H9 (cell line): ENCODE measurements at regions not wholly inside any gene's neighbourhood (a gene's known extent, or its start where the extent isn't known, plus 50 kb on each side); places are given as distances from the start of the nearest gene placed in this dataset.

Experiments used
- DNase-seq: peaks from one replicate; pipeline ENCODE4 v3.0.0-alpha.2; 2017
- H2AFZ ChIP-seq: one replicate; pipeline ENCODE4 v1.6.1; 2013; ENCODE audit warnings: mild to moderate bottlenecking, low read length, control low read depth, moderate library complexity
- H2AK5ac ChIP-seq: 2 replicates; pipeline ENCODE4 v1.6.1; 2013; ENCODE audit warnings: low read length, control low read depth, mixed read lengths; ENCODE audit not compliant: insufficient read length
- H2BK120ac ChIP-seq: one replicate; pipeline ENCODE4 v1.6.1; 2013; ENCODE audit warnings: low read depth, mild to moderate bottlenecking, low read length, control low read depth, inconsistent platforms; ENCODE audit not compliant: poor library complexity, severe bottlenecking
- H2BK12ac ChIP-seq: 2 replicates; pipeline ENCODE4 v1.6.1; 2013; ENCODE audit warnings: low read length, control low read depth, mixed read lengths, low read depth; ENCODE audit not compliant: insufficient read length
- H2BK15ac ChIP-seq: 2 replicates; pipeline ENCODE4 v1.6.1; 2013; ENCODE audit warnings: low read depth, low read length, control low read depth
- H2BK20ac ChIP-seq: one replicate; pipeline ENCODE4 v1.6.1; 2013; ENCODE audit warnings: low read depth, mild to moderate bottlenecking, low read length, control low read depth, inconsistent platforms; ENCODE audit not compliant: poor library complexity, severe bottlenecking
- H2BK5ac ChIP-seq: 2 replicates; pipeline ENCODE4 v1.6.1; 2013; ENCODE audit warnings: low read length, control low read depth, mixed read lengths; ENCODE audit not compliant: insufficient read length
- H3K14ac ChIP-seq: 2 replicates; pipeline ENCODE4 v1.6.1; 2013; ENCODE audit warnings: low read length, control low read depth; ENCODE audit not compliant: insufficient read depth
- H3K18ac ChIP-seq: 2 replicates; pipeline ENCODE4 v1.6.1; 2013; ENCODE audit warnings: low read depth, mild to moderate bottlenecking, mixed read lengths, low read length, control low read depth; ENCODE audit not compliant: insufficient read length
- H3K23ac ChIP-seq: 2 replicates; pipeline ENCODE4 v1.6.1; 2013; ENCODE audit warnings: low read length, control low read depth, mixed read lengths, low read depth; ENCODE audit not compliant: insufficient read length
- H3K23me2 ChIP-seq: 2 replicates; pipeline ENCODE4 v1.6.1; 2013; ENCODE audit warnings: low read depth, mild to moderate bottlenecking, mixed read lengths, low read length, control low read depth; ENCODE audit not compliant: insufficient read length, poor library complexity, severe bottlenecking
- H3K27ac ChIP-seq: 2 replicates; pipeline ENCODE4 v1.5.1; 2013; ENCODE audit warnings: low read length, control low read depth, mixed read lengths, low read depth; ENCODE audit not compliant: insufficient read length
- H3K27me3 ChIP-seq: 2 replicates; pipeline ENCODE4 v1.6.1; 2013; ENCODE audit warnings: low read length, control low read depth, inconsistent platforms; ENCODE audit not compliant: insufficient read depth
- H3K4ac ChIP-seq: 2 replicates; pipeline ENCODE4 v1.6.1; 2013; ENCODE audit warnings: low read depth, mild to moderate bottlenecking, control low read depth, inconsistent platforms, low read length, moderate library complexity
- H3K4me1 ChIP-seq: 2 replicates; pipeline ENCODE4 v1.6.1; 2013; ENCODE audit warnings: low read length, control low read depth, inconsistent platforms; ENCODE audit not compliant: insufficient read depth
- H3K4me2 ChIP-seq: 2 replicates; pipeline ENCODE4 v1.6.1; 2013; ENCODE audit warnings: low read length, control low read depth, mixed read lengths; ENCODE audit not compliant: insufficient read length, insufficient read depth
- H3K56ac ChIP-seq: 2 replicates; pipeline ENCODE4 v1.6.1; 2013; ENCODE audit warnings: low read depth, mild to moderate bottlenecking, mixed read lengths, low read length, control low read depth; ENCODE audit not compliant: insufficient read length
- H3K79me1 ChIP-seq: 2 replicates; pipeline ENCODE4 v1.6.1; 2013; ENCODE audit warnings: low read depth, mild to moderate bottlenecking, moderate library complexity, low read length, control low read depth, inconsistent platforms; ENCODE audit not compliant: insufficient read depth, poor library complexity, severe bottlenecking
- H3K79me2 ChIP-seq: 2 replicates; pipeline ENCODE4 v1.6.1; 2013; ENCODE audit warnings: low read length, control low read depth, inconsistent platforms; ENCODE audit not compliant: insufficient read depth
- H3K9ac ChIP-seq: 2 replicates; pipeline ENCODE4 v1.6.1; 2013; ENCODE audit warnings: low read length, control low read depth, mixed read lengths; ENCODE audit not compliant: insufficient read length; ENCODE audit errors: extremely low read depth
- H3K9me3 ChIP-seq: one replicate; pipeline ENCODE4 v1.6.1; 2013; ENCODE audit warnings: low read depth, low read length, inconsistent platforms; ENCODE audit not compliant: control insufficient read depth
- H3T11ph ChIP-seq: one replicate; pipeline ENCODE4 v1.6.1; 2013; ENCODE audit warnings: mild to moderate bottlenecking, low read length, control low read depth, inconsistent platforms
- H4K20me1 ChIP-seq: one replicate; pipeline ENCODE4 v1.6.1; 2013; ENCODE audit not compliant: control insufficient read depth, insufficient read length, insufficient read depth
- H4K5ac ChIP-seq: 2 replicates; pipeline ENCODE4 v1.6.1; 2013; ENCODE audit warnings: low read depth, mild to moderate bottlenecking, mixed read lengths, low read length, control low read depth; ENCODE audit not compliant: insufficient read length
- H4K8ac ChIP-seq: replicated peaks from 2 replicates; pipeline ENCODE4 v1.6.1; 2013; ENCODE audit warnings: low read length, control low read depth, mixed read lengths, low read depth; ENCODE audit not compliant: insufficient read length
- H4K91ac ChIP-seq: 2 replicates; pipeline ENCODE4 v1.6.1; 2013; ENCODE audit warnings: low read depth, mild to moderate bottlenecking, moderate library complexity, mixed read lengths, low read length, control low read depth; ENCODE audit not compliant: insufficient read length
- H3K27ac Mint-ChIP-seq, 3 experiments: 2 replicates in 2 of 3; 3 replicates in 1 of 3; pipeline ENCODE4 v1.8.0; 2020 to 2021; ENCODE audit warnings: mixed read lengths in 3 of 3, mild to moderate bottlenecking in 1 of 3, moderate library complexity in 1 of 3
- H3K27me3 Mint-ChIP-seq: 2 replicates; pipeline ENCODE4 v1.8.0; 2021; ENCODE audit warnings: low read depth, mild to moderate bottlenecking, moderate library complexity, mixed read lengths
- H3K36me3 Mint-ChIP-seq, 3 experiments: 2 replicates in 2 of 3; 3 replicates in 1 of 3; pipeline ENCODE4 v1.8.0; 2020 to 2021; ENCODE audit warnings: low read depth in 3 of 3, mixed read lengths in 3 of 3; ENCODE audit not compliant: insufficient read depth in 1 of 3
- H3K4me1 Mint-ChIP-seq, 2 experiments: 2 replicates each; pipeline ENCODE4 v1.8.0; 2020; ENCODE audit warnings: mixed read lengths in 2 of 2
- H3K4me3 Mint-ChIP-seq, 2 experiments: 2 replicates in 1 of 2; 3 replicates in 1 of 2; pipeline ENCODE4 v1.8.0; 2020 to 2021; ENCODE audit warnings: mild to moderate bottlenecking in 2 of 2, mixed read lengths in 2 of 2, moderate library complexity in 1 of 2
- H3K9me3 Mint-ChIP-seq, 2 experiments: 2 replicates in 1 of 2; 3 replicates in 1 of 2; pipeline ENCODE4 v1.8.0; 2020; ENCODE audit warnings: mild to moderate bottlenecking in 2 of 2, mixed read lengths in 2 of 2, moderate library complexity in 1 of 2
- whole genome bisulfite sequencing: extraction: QIAGEN DNeasy Blood & Tissue Kit; methylation state at CpG from one replicate; pipeline ENCODE4 v1.1.7; 2013; ENCODE audit warnings: missing lambda C conversion rate, low lambda C conversion rate, mixed read lengths; ENCODE audit not compliant: insufficient read length; ENCODE audit errors: extremely low coverage; 5-methylcytosine and 5-hydroxymethylcytosine counted together
- TF ChIP-seq, protein P1 (sequence below): fragments of 200-600 bp; sonication (generic); conservative IDR thresholded peaks from 3 replicates; pipeline ENCODE4 v1.8.0; 2021; ENCODE audit warnings: antibody characterized with exemption, mild to moderate bottlenecking

- H3T11ph ChIP-seq = no peak overlapping the region
- no peaks in the 10 kb centered on the region for H3K9me3 ChIP-seq
- H3K9ac ChIP-seq = no peak overlapping the region
- H3K14ac ChIP-seq = no peak overlapping the region
- no peak overlapping the region for H3K27ac ChIP-seq
- H3K23me2 ChIP-seq = no peaks in the 10 kb centered on the region
- H4K8ac ChIP-seq = no peak overlapping the region
- no peak overlapping the region for H2AFZ ChIP-seq
- H2BK5ac ChIP-seq = no peak overlapping the region
- no peak overlapping the region for H3K18ac ChIP-seq
- no peak overlapping the region for H2BK15ac ChIP-seq
- Mint-ChIP-seq H3K9me3 (no peaks in the 10 kb centered on the region), H3K27ac (no peak overlapping the region), H3K36me3 (no peaks in the 10 kb centered on the region; a peak in 2 of 7 replicates), H3K4me1 (peaks cover 24 to 30% of the 10 kb centered on the region in 2 experiments), H3K27me3 (no peaks in the 10 kb centered on the region; the same call in 1 of the 2 replicates), H3K4me3 (no peak overlapping the region)
- no peak overlapping the region for H2BK20ac ChIP-seq
- no peak overlapping the region for H3K56ac ChIP-seq
- no peak overlapping the region for H4K91ac ChIP-seq
- no peak overlapping the region for H4K5ac ChIP-seq
- TF ChIP-seq, protein P1, sequence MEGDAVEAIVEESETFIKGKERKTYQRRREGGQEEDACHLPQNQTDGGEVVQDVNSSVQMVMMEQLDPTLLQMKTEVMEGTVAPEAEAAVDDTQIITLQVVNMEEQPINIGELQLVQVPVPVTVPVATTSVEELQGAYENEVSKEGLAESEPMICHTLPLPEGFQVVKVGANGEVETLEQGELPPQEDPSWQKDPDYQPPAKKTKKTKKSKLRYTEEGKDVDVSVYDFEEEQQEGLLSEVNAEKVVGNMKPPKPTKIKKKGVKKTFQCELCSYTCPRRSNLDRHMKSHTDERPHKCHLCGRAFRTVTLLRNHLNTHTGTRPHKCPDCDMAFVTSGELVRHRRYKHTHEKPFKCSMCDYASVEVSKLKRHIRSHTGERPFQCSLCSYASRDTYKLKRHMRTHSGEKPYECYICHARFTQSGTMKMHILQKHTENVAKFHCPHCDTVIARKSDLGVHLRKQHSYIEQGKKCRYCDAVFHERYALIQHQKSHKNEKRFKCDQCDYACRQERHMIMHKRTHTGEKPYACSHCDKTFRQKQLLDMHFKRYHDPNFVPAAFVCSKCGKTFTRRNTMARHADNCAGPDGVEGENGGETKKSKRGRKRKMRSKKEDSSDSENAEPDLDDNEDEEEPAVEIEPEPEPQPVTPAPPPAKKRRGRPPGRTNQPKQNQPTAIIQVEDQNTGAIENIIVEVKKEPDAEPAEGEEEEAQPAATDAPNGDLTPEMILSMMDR = no peak
- no peak overlapping the region for H3K4ac ChIP-seq
- no peaks in the 10 kb centered on the region for H4K20me1 ChIP-seq
- no peak for DNase-seq
- H3K79me1 ChIP-seq = no peaks in the 10 kb centered on the region
- H3K23ac ChIP-seq = no peak overlapping the region
- no peak overlapping the region for H2BK12ac ChIP-seq
- no peaks in the 10 kb centered on the region for H3K79me2 ChIP-seq
- no peak overlapping the region for H3K4me2 ChIP-seq
- WGBS = 100% methylated on average over 1 of the region's 6 CpGs
- peaks cover 5% of the 10 kb centered on the region; the same call in 1 of the 2 replicates for H3K4me1 ChIP-seq
- H2AK5ac ChIP-seq = no peak overlapping the region
- H2BK120ac ChIP-seq = no peak overlapping the region
- no peaks in the 10 kb centered on the region for H3K27me3 ChIP-seq
Observed at GRCh38 chr2:12430407-12431133, 286.2 kb upstream of the TRIB2 start.
